Naive thymus-derived CD4-positive, alpha-beta T cell (primary cell): ENCODE measurements at regions not wholly inside any gene's neighbourhood (a gene's known extent, or its start where the extent isn't known, plus 50 kb on each side); places are given as distances from the start of the nearest gene placed in this dataset.

ENCODE experiments used
- ATAC-seq: fragments of 150-1000 bp; cut with Tn5 transposase; 2 replicates; pipeline ENCODE4 v1.10.0; 2021; ENCODE audit warnings: mild to moderate bottlenecking, moderate library complexity
- CTCF ChIA-PET: fragments of 350-600 bp; sonication (Branson Sonifier 250); formaldehyde crosslinking; loops from one replicate; lab custom pipeline; 2021; ENCODE audit warnings: antibody characterized with exemption; lab: Charles Lee
- POLR2A ChIA-PET: fragments of 350-600 bp; sonication (Branson Sonifier 250); formaldehyde crosslinking; loops from one replicate; lab custom pipeline; 2021; ENCODE audit warnings: antibody characterized with exemption, inconsistent platforms; lab: Charles Lee
- DNase-seq, 9 donors: peaks; one replicate each; pipeline versions ENCODE4 v3.0.0 to v3.0.0-alpha.2; 2020 to 2022; ENCODE audit warnings: mixed read lengths in 1 of 9
- H3K27ac ChIP-seq: one replicate; pipeline ENCODE4 v1.7.0; 2013; ENCODE audit warnings: mild to moderate bottlenecking, low read depth, low read length, moderate library complexity
- H3K27me3 ChIP-seq, 2 donors: one replicate each; pipeline ENCODE4 v1.7.0; 2013; ENCODE audit warnings: low read length in 2 of 2, mild to moderate bottlenecking in 2 of 2, moderate library complexity in 2 of 2; ENCODE audit not compliant: control insufficient read depth in 2 of 2, insufficient read depth in 2 of 2
- H3K36me3 ChIP-seq, 3 experiments: 1 replicate in 2 of 3; 2 replicates in 1 of 3; pipeline ENCODE4 v1.7.0; 2013; ENCODE audit warnings: low read length in 3 of 3, mild to moderate bottlenecking in 3 of 3, moderate library complexity in 1 of 3; ENCODE audit not compliant: insufficient read depth in 3 of 3, control insufficient read depth in 2 of 3
- H3K4me1 ChIP-seq, 2 donors: one replicate each; pipeline ENCODE4 v1.7.0; 2013; ENCODE audit warnings: low read length in 2 of 2, mild to moderate bottlenecking in 2 of 2, moderate library complexity in 1 of 2; ENCODE audit not compliant: control insufficient read depth in 2 of 2, insufficient read depth in 2 of 2
- H3K4me3 ChIP-seq: 2 replicates; pipeline ENCODE4 v1.7.0; 2013; ENCODE audit warnings: mild to moderate bottlenecking, low read length
- H3K9me3 ChIP-seq, 3 experiments: 1 replicate in 2 of 3; 2 replicates in 1 of 3; pipeline ENCODE4 v1.7.0; 2013; ENCODE audit warnings: low read length in 3 of 3; ENCODE audit not compliant: control insufficient read depth in 2 of 3
- H3K27ac Mint-ChIP-seq, 9 donors: one replicate each; pipeline ENCODE4 v1.8.0; 2020 to 2022; ENCODE audit warnings: mixed read lengths in 9 of 9, mild to moderate bottlenecking in 8 of 9, moderate library complexity in 5 of 9, inconsistent platforms in 2 of 9
- H3K27me3 Mint-ChIP-seq, 5 donors: one replicate each; pipeline ENCODE4 v1.8.0; 2021 to 2022; ENCODE audit warnings: mixed read lengths in 5 of 5, mild to moderate bottlenecking in 1 of 5
- H3K36me3 Mint-ChIP-seq, 5 donors: one replicate each; pipeline ENCODE4 v1.8.0; 2020 to 2022; ENCODE audit warnings: mixed read lengths in 5 of 5, mild to moderate bottlenecking in 3 of 5, inconsistent platforms in 1 of 5
- H3K4me1 Mint-ChIP-seq, 7 donors: one replicate each; pipeline ENCODE4 v1.8.0; 2020 to 2022; ENCODE audit warnings: mixed read lengths in 7 of 7, mild to moderate bottlenecking in 3 of 7, inconsistent platforms in 1 of 7
- H3K4me3 Mint-ChIP-seq, 10 donors: one replicate each; pipeline ENCODE4 v1.8.0; 2020 to 2022; ENCODE audit warnings: mild to moderate bottlenecking in 10 of 10, mixed read lengths in 10 of 10, moderate library complexity in 6 of 10, inconsistent platforms in 2 of 10
- H3K9me3 Mint-ChIP-seq, 11 donors: one replicate each; pipeline ENCODE4 v1.8.0; 2020 to 2022; ENCODE audit warnings: mixed read lengths in 11 of 11, mild to moderate bottlenecking in 4 of 11, inconsistent platforms in 1 of 11, moderate library complexity in 1 of 11
- intact Hi-C, 2 donors: fragments of 100-400 bp; cut with micrococcal nuclease; formaldehyde crosslinking; loops; one replicate each; pipeline ENCODE4 v1.15.1; 2023

GRCh38 chr3:177574222-177574856 is 377.1 kb upstream of the TBL1XR1 start:
- ATAC-seq (no peak), DNase-seq (no peak)
- Mint-ChIP-seq H3K27ac (no peak overlapping the region), H3K27me3 (peaks cover 0 to 2% (median 0%) of the 10 kb centered on the region in 5 donors), H3K4me3 (no peak overlapping the region), H3K9me3 (peaks cover 0 to 9% (median 0%) of the 10 kb centered on the region in 11 donors), H3K4me1 (peaks cover 0 to 14% (median 6%) of the 10 kb centered on the region in 7 donors), H3K36me3 (peaks cover 0 to 4% (median 0%) of the 10 kb centered on the region in 5 donors)
- H3K4me1 ChIP-seq: no peaks in the 10 kb centered on the region
- no peak overlapping the region for H3K27ac ChIP-seq
- ChIA-PET CTCF (interaction anchor here (0.5 to 0.7 kb wide), 2 partner anchors 10 to 60 kb away, joined by 3 read pairs; no protein-coding TSS in a partner anchor), POLR2A (interaction anchor here (0.6 kb wide), 1 partner anchor 393 kb away, joined by 3 read pairs; no protein-coding TSS in a partner anchor)
- H3K27me3 ChIP-seq: no peaks in the 10 kb centered on the region
- H3K4me3 ChIP-seq: no peak overlapping the region
- intact Hi-C loops: no loop called here
- H3K9me3 ChIP-seq: no peaks in the 10 kb centered on the region
- no peaks in the 10 kb centered on the region for H3K36me3 ChIP-seq

GRCh38 chr3:177576746-177577145 is 379.5 kb upstream of the TBL1XR1 start:
- H3K4me1 ChIP-seq: no peaks in the 10 kb centered on the region
- Mint-ChIP-seq H3K4me1 (peaks cover 0 to 14% (median 4%) of the 10 kb centered on the region in 7 donors), H3K27ac (no peak overlapping the region), H3K36me3 (peaks cover 0 to 4% (median 0%) of the 10 kb centered on the region in 5 donors), H3K9me3 (peaks cover 0 to 6% (median 0%) of the 10 kb centered on the region in 11 donors), H3K27me3 (peaks cover 0 to 2% (median 0%) of the 10 kb centered on the region in 5 donors), H3K4me3 (no peak overlapping the region)
- intact Hi-C loops: no loop called here
- CTCF ChIA-PET: no interaction called here
- no peak overlapping the region for H3K4me3 ChIP-seq
- H3K27ac ChIP-seq: no peak overlapping the region
- H3K9me3 ChIP-seq: no peaks in the 10 kb centered on the region
- DNase-seq (no peak), ATAC-seq (no peak)
- no peaks in the 10 kb centered on the region for H3K27me3 ChIP-seq
- H3K36me3 ChIP-seq: no peaks in the 10 kb centered on the region
- POLR2A ChIA-PET: no interaction called here

- no peaks in the 10 kb centered on the region for H3K27me3 ChIP-seq
- intact Hi-C loops: no loop called here
- peaks cover 0 to 6% (median 0%) of the 10 kb centered on the region in 11 donors for H3K9me3 Mint-ChIP-seq
- no peak overlapping the region for H3K4me3 Mint-ChIP-seq
- peaks cover 0 to 14% (median 4%) of the 10 kb centered on the region in 7 donors for H3K4me1 Mint-ChIP-seq
- no peaks in the 10 kb centered on the region for H3K9me3 ChIP-seq
- no peak overlapping the region for H3K27ac Mint-ChIP-seq
- H3K4me1 ChIP-seq: no peaks in the 10 kb centered on the region
- ChIA-PET CTCF (interaction anchor here (0.7 kb wide), 1 partner anchor 207 kb away, joined by 3 read pairs; no protein-coding TSS in a partner anchor), POLR2A (no interaction called here)
- peaks cover 0 to 4% (median 0%) of the 10 kb centered on the region in 5 donors for H3K36me3 Mint-ChIP-seq
- peaks cover 0 to 2% (median 0%) of the 10 kb centered on the region in 5 donors for H3K27me3 Mint-ChIP-seq
- no peak for DNase-seq
- no peaks in the 10 kb centered on the region for H3K36me3 ChIP-seq
- no peak overlapping the region for H3K4me3 ChIP-seq
- ATAC-seq: no peak
- no peak overlapping the region for H3K27ac ChIP-seq
Observed at GRCh38 chr3:177578488-177578887, 381.2 kb upstream of the TBL1XR1 start.

GRCh38 chr3:177579419-177579818 is 382.1 kb upstream of the TBL1XR1 start:
- Mint-ChIP-seq H3K4me1 (peaks cover 0 to 14% (median 1%) of the 10 kb centered on the region in 7 donors), H3K27me3 (peaks cover 0 to 2% (median 0%) of the 10 kb centered on the region in 5 donors), H3K9me3 (peaks cover 0 to 6% (median 0%) of the 10 kb centered on the region in 11 donors), H3K27ac (no peak overlapping the region), H3K4me3 (no peak overlapping the region), H3K36me3 (peaks cover 0 to 4% (median 0%) of the 10 kb centered on the region in 5 donors)
- Histone ChIP-seq H3K4me3 (no peak overlapping the region), H3K27me3 (no peaks in the 10 kb centered on the region), H3K9me3 (no peaks in the 10 kb centered on the region), H3K27ac (no peak overlapping the region), H3K36me3 (no peaks in the 10 kb centered on the region), H3K4me1 (no peaks in the 10 kb centered on the region)
- ChIA-PET CTCF (no interaction called here), POLR2A (interaction anchor here (0.6 kb wide), 1 partner anchor 194 kb away, joined by 3 read pairs; no protein-coding TSS in a partner anchor)
- DNase-seq (no peak), ATAC-seq (no peak)
- intact Hi-C loops: no loop called here

- POLR2A ChIA-PET: no interaction called here
- CTCF ChIA-PET: no interaction called here
- ATAC-seq (no peak), DNase-seq (no peak)
- Histone ChIP-seq H3K4me3 (no peak overlapping the region), H3K27me3 (no peaks in the 10 kb centered on the region), H3K9me3 (no peaks in the 10 kb centered on the region), H3K4me1 (no peaks in the 10 kb centered on the region), H3K27ac (no peak overlapping the region), H3K36me3 (no peaks in the 10 kb centered on the region)
- Mint-ChIP-seq H3K4me1 (peaks cover 0 to 7% (median 0%) of the 10 kb centered on the region in 7 donors), H3K36me3 (peaks cover 0 to 4% (median 0%) of the 10 kb centered on the region in 5 donors), H3K9me3 (peaks cover 0 to 6% (median 0%) of the 10 kb centered on the region in 11 donors), H3K27me3 (peaks cover 0 to 2% (median 0%) of the 10 kb centered on the region in 5 donors), H3K4me3 (no peak overlapping the region), H3K27ac (no peak overlapping the region)
- intact Hi-C loops: no loop called here
Observed at GRCh38 chr3:177580437-177580836, 383.2 kb upstream of the TBL1XR1 start.

GRCh38 chr3:177585271-177585670 is 388.0 kb upstream of the TBL1XR1 start:
- Histone ChIP-seq H3K4me1 (no peaks in the 10 kb centered on the region), H3K27me3 (no peaks in the 10 kb centered on the region), H3K9me3 (no peaks in the 10 kb centered on the region), H3K36me3 (no peaks in the 10 kb centered on the region), H3K4me3 (no peak overlapping the region), H3K27ac (no peak overlapping the region)
- Mint-ChIP-seq H3K27me3 (no peaks in the 10 kb centered on the region), H3K36me3 (peaks cover 0 to 8% (median 0%) of the 10 kb centered on the region in 5 donors), H3K4me1 (peaks cover 0 to 8% (median 5%) of the 10 kb centered on the region in 7 donors), H3K9me3 (peaks cover 0 to 11% (median 0%) of the 10 kb centered on the region in 11 donors), H3K4me3 (no peak overlapping the region), H3K27ac (no peak overlapping the region)
- DNase-seq (no peak), ATAC-seq (no peak)
- CTCF ChIA-PET: no interaction called here
- POLR2A ChIA-PET: interaction anchor here (0.6 kb wide), 1 partner anchor 153 kb away, joined by 3 read pairs; no protein-coding TSS in a partner anchor
- intact Hi-C loops: no loop called here
